ENCODE measurements at regions not wholly inside any gene's neighbourhood (a gene's known extent, or its start where the extent isn't known, plus 50 kb on each side); places are given as distances from the start of the nearest gene placed in this dataset.

DNA sequence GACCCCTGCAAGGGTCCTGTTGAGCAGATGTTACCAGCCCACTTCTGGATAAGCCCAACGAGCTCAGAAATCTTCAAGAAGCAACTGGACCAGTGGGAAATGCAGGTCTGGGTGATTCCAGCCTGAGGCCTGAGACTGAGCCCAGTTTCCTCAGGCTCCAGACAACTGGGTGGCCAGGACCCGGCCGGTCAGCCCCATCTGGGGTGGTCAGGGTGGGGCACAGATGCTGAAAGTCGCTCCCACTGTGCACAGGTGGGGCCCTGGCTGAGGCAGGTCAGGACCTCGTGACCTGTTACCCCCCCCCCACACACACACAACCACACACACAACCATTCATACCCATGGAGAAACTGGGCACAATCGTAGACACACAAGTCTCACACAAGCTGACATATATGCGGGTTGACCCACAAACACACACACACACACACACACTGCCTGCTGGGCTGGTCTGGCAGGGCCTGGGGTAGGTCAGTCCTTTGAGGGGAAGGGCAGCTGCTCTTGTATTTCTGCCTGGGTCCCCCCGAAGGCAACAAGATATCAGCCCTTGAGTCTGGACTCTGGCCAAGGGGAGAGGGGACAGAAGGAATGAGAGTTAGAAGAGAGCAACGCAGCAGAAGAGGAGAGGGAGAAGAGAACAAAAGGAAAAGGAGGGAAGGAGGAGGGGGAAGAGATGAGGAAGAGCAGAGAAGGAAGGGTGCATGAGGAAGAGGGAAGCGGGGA, 99.0 kb upstream of the CDH5 start:
- TF ChIP-seq, protein P1, sequence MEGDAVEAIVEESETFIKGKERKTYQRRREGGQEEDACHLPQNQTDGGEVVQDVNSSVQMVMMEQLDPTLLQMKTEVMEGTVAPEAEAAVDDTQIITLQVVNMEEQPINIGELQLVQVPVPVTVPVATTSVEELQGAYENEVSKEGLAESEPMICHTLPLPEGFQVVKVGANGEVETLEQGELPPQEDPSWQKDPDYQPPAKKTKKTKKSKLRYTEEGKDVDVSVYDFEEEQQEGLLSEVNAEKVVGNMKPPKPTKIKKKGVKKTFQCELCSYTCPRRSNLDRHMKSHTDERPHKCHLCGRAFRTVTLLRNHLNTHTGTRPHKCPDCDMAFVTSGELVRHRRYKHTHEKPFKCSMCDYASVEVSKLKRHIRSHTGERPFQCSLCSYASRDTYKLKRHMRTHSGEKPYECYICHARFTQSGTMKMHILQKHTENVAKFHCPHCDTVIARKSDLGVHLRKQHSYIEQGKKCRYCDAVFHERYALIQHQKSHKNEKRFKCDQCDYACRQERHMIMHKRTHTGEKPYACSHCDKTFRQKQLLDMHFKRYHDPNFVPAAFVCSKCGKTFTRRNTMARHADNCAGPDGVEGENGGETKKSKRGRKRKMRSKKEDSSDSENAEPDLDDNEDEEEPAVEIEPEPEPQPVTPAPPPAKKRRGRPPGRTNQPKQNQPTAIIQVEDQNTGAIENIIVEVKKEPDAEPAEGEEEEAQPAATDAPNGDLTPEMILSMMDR (IDR thresholded peaks at IDR 0.05) = no peak
- no peak for TF ChIP-seq POLR2AphosphoS5 (IDR thresholded peaks at IDR 0.05; ENCODE audit: insufficient read depth in 1 of 2, low read depth in 1 of 2)
